Upper lobe of left lung (tissue), 4 donors: ENCODE measurements at regions not wholly inside any gene's neighbourhood (a gene's known extent, or its start where the extent isn't known, plus 50 kb on each side); places are given as distances from the start of the nearest gene placed in this dataset.
"Not testable (repeated sequence)": the region's sequence is repeated elsewhere in the genome, so short reads cannot be mapped to it uniquely, and the experiment has no call there.

ENCODE experiments used
- CTCF ChIP-seq, 6 experiments: fragments of 450-650 bp in 4 of 6; fragments of 200-600 bp in 2 of 6; sonication (generic) in 2 of 6; IDR thresholded peaks; one replicate each; pipeline ENCODE4 v1.5.1; 2016 to 2019; ENCODE audit warnings: antibody characterized with exemption in 6 of 6
- EP300 ChIP-seq, 4 donors: sonication (generic); formaldehyde crosslinking; IDR thresholded peaks; one replicate each; pipeline ENCODE4 v1.5.1; 2017; ENCODE audit warnings: antibody characterized with exemption in 4 of 4, control low read depth in 2 of 4
- POLR2A ChIP-seq, 4 donors: fragments of 450-650 bp; IDR thresholded peaks; one replicate each; pipeline ENCODE4 v1.5.1; 2016 to 2017; ENCODE audit warnings: antibody characterized with exemption in 4 of 4, mild to moderate bottlenecking in 2 of 4

GRCh38 chr1:143803095-143803494 lies 168.7 kb downstream of the FAM72C start:
- TF ChIP-seq CTCF, POLR2A, EP300 (IDR thresholded peaks at IDR 0.05): not testable (repeated sequence)
